GM21423 (cell line): ENCODE measurements at regions not wholly inside any gene's neighbourhood (a gene's known extent, or its start where the extent isn't known, plus 50 kb on each side); places are given as distances from the start of the nearest gene placed in this dataset.

ENCODE experiments used
- ATAC-seq: cut with Tn5 transposase; IDR thresholded peaks from one replicate; pipeline ENCODE4 v1.9.1; 2021; ENCODE audit warnings: mild to moderate bottlenecking, moderate library complexity; ENCODE audit not compliant: unreplicated experiment

- no peak for ATAC-seq
These were observed 158.7 kb upstream of the ROBO1 start for GRCh38 chr3:79926522-79926921.

GRCh38 chr3:79922633-79923032, 154.8 kb upstream of the ROBO1 start:
- no peak for ATAC-seq

DNA sequence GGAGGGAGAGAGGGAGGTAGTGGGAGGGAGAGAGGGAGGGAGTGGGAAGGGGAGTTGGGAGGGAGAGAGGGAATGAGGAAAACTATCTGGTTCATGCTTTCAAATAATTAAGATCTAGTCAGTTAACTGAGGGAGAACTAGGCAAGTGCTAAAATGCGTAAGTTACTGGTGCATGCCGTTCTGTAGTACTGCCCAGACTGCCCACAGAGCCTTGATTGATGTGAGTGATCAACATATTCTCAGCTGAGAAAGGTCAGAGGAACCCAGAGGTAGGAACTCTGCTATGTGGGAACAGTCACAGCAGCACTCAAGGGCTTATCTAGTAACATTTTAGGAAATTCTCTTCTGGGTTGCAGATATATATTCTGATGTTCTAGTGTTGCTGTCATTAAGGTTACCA, 149.8 kb upstream of the ROBO1 start:
- no peak for ATAC-seq

DNA sequence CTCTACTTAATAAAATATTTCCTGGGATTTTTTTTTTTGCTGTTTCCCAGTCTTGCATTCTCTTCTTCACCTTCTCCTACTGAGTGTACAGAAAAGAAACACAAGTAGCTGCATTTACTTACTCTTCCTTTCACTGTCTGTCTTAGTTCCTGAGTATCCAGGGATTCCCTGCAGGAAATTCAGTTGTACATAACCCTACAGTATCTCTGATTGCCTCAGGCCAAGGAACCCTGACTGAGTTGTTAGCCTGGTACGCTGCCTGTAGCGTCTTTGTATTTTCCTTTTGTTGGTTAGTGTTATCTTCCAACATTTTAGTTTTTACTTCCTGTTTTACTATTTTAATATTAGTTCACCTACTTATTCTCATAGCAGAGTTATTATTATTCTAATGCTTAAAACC, 142.5 kb upstream of the ROBO1 start:
- ATAC-seq = no peak

GRCh38 chr3:79906106-79906505, 138.3 kb upstream of the ROBO1 start:
- ATAC-seq = no peak

DNA sequence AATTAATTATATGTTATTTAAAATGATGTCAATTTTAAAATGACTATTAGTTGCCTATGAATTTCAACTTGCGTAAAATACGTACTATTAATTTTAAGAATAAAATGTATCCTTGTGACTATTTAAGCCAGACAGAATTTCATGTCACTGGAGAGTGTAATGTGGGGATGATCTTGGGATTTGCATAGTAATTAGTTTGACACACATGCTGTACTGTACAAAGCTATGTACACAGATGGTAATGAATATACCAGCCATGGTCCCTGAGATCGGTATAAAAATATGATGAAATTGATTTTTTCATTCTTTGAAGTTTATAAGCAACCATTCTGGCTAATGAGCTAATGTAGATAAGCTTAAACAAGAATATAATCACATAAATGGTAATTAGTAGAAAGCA, 134.4 kb upstream of the ROBO1 start:
- ATAC-seq = no peak

- no peak for ATAC-seq
These were observed 131.1 kb upstream of the ROBO1 start for GRCh38 chr3:79898907-79899306.

GRCh38 chr3:79896086-79896485, 128.3 kb upstream of the ROBO1 start:
- ATAC-seq = no peak

- no peak for ATAC-seq
These were observed 119.4 kb upstream of the ROBO1 start for GRCh38 chr3:79887213-79887612.

GRCh38 chr3:79886204-79886603, 118.4 kb upstream of the ROBO1 start:
- no peak for ATAC-seq

DNA sequence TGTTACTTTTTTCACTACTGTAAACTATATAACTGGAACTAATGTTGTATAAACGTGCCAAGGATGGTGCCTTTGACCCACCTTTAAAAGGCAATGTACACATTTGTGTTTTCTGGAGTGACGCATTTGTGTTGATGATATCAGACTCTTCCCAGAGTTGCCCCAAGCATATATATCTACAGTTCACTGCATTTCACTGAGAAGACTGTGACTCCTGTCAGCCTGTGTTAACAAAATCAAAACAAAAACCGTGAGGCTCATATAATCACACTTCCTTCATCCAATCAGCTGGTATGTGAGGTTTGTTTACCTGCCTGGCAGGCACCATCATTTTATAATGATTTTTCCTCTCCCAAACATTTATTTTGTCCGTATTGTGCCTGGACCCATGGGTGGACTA, 117.6 kb upstream of the ROBO1 start:
- ATAC-seq = no peak

GRCh38 chr3:79884354-79884753, 116.6 kb upstream of the ROBO1 start:
- no peak for ATAC-seq

DNA sequence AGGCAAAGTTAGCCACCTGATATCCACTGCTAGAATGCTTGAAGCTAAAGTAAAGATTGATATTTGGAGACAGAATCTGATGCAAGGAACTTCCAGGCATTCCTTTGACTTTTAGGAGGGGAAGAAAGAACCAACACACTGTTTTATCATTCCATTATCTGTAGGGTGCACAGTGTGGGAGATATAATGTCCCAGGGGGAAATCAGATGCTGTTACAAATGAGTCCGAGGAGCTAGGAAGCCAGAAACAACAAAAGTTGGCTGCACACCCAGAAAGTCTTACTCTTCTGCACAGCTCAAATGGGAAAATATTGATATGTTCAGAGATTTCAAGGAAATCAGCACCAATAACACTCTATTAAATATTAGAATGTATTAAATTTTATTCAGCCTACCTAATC, 113.6 kb upstream of the ROBO1 start:
- ATAC-seq = no peak

- ATAC-seq = no peak
These were observed 110.9 kb upstream of the ROBO1 start for GRCh38 chr3:79878708-79879107.

- no peak for ATAC-seq
These were observed 106.8 kb upstream of the ROBO1 start for GRCh38 chr3:79874646-79875045.

DNA sequence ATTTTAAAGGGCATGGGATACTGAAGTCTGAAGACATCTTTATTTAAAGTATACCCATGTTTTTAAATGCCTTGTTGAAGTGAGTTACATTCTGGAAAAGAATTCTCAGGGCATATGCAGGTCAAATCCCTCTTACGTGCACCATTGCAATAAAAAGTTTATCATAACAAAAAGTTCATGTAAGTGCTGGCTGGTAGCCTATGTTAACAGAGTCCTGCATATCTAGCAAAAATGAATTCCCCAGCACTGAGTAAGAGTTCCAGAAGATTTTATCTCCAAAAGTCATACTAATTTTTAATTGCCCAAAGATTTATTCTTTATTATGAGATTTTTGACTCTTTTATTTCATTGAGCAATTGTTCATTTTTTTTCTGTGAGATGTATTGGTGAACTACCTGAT, 104.7 kb upstream of the ROBO1 start:
- ATAC-seq = no peak

DNA sequence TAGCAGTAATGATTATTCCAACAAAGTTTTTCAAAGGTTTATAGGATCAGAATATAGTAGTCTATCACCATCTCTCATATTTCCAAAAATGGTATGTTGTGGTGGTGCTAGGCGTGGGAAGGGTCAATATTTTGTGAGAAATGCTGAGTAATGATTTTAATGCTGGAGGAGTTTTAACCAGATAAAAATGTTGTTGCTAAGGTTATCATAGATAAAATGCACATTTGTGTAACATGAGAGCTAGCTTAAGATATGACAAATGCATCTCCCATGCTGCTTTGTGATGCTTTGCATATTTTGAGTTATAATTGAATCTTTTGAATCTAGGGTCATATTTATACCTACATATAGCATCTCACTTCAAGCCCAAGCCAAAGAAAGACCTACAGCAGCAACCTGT, 103.9 kb upstream of the ROBO1 start:
- ATAC-seq = no peak

GRCh38 chr3:79870313-79870620, 102.5 kb upstream of the ROBO1 start:
- ATAC-seq = no peak

- no peak for ATAC-seq
These were observed 101.9 kb upstream of the ROBO1 start for GRCh38 chr3:79869461-79870312.

DNA sequence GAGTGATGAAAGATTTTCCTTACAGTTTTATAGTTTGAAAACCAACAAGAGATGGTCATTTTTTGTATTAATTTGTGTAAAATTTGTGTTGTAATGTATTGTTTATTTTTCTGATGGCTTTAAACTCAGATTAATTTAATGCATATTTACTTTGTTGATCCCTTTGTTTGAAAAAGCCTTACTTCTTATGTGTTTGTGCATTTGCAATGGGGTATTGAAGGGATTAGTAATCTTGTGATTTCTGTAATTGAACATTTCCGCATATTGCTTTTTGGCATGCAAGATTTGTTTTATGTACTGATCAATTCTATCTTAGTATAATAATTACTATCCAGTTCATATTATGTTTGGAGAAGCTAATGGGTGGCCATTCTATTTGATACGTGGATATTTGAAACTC, 98.4 kb upstream of the ROBO1 start:
- no peak for ATAC-seq

DNA sequence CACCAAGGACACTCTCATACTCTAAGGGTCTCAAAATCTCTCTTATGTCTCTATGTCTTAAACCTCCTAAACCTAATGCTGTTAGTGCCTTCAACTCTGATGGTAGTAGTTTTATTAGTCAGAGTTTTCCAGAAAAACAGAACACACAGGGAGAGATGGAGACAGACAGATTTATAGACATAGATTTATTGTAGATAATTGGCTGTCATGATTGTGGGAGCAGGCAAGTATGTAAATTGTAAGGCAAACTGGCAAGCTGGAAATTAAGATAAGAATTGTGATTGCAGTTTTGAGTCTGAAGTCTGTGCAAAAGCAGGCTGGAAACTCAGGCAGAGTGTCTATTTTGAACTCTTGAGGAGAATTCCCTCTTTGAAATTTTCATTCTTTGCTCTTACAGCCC, 96.3 kb upstream of the ROBO1 start:
- no peak for ATAC-seq

DNA sequence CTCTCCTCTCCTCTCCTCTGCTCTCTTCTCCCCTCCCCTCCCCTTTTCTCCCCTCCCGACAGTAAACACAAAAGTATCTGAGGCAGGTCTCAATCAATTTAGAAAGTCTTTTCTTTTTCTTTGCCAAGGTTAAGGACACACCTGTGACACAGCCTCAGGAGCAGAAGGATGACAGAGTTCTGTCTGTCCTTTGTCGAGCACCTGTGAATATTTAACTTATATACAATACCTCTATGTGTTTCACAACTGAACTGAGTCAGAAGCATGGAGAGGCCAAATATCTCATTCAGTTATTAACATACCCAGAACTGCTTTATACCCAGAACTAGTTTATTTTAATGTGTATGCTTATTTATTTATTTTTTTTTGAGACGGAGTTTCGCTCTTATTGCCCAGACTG, 81.1 kb upstream of the ROBO1 start:
- no peak for ATAC-seq

- ATAC-seq = no peak
These were observed 80.1 kb upstream of the ROBO1 start for GRCh38 chr3:79847928-79848327.
